Stimulated activated CD8-positive, alpha-beta memory T cell treated with anti-CD3 and anti-CD28 coated beads, Interleukin-7, amount 100 ng/mL, for 1 hour (primary cell): ENCODE measurements at regions not wholly inside any gene's neighbourhood (a gene's known extent, or its start where the extent isn't known, plus 50 kb on each side); places are given as distances from the start of the nearest gene placed in this dataset.

Source experiments
- DNase-seq, 2 donors: peaks; one replicate each; pipeline ENCODE4 v3.0.0-alpha.2; 2020; ENCODE audit warnings: low read depth in 2 of 2

DNA sequence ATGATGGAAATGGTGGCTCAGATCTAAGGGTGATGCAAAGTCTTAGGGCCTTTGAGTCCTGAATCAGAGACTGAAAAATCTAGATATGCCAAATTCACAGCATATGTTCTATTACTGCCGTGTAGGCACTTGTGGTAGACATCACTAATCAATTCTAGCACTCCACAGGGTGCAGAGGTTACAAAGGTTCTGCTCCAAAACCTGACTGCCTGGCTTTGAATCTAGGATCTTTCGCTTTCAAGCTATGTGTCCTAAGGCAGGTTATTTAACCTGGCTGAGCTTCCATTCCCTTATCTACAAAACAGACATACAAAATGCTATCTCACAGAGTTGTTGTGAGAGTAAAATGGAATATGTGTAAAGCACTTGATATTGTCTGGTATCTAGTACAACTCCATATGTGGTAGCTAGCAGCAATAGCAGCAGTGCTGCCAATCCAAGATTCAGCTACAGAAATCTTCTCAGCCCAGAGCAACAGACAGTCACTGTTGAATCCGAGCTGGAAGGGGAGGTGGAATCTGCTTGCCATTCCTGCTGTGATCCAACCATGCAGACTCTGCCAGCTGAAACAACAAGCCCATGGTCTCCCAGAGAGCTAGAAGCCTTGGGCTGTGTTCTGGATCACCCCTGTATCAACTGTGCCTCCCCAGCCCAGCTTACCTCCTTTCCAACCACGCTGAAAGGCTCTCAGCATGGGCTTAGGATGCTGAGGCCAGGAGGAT is 206.9 kb downstream of the TFAP2C start:
- no peak for DNase-seq

DNA sequence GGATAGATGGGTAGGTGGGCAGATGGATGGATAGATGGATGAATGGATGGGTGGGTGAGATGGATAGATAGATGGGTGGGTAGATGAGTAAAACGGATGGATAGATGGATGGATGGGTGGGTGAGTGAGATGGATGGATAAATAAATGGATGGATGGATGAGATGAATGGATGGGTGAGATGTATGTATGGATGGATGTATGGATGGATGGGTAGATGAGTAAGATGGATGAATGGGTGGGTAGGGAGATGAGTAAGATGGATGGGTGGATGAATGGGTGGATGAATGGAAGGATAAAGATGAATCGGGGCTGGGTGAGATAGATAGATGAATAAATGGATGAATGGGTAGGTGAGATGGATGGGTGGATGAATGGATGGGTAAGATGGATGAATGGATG is 210.1 kb downstream of the TFAP2C start:
- no peak for DNase-seq

DNA sequence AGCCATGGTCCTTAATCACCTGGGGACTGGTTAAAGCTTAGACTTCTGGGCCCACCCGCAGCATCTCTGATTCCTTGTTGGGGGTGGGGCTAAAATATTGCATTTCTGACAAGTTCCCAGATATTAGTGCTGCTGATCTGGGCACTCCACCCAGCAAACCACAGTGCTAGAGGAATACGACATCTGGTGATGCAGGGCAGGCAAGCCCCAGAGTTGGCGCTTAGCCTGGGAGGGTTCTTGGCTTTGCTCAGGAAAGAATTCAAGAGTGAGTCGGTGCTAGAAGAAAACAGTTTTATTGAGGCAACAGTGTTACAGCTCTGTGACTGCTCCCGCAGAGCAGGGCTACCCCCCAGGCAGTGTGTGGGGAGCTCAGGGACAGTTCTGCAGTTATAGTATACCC is 210.7 kb downstream of the TFAP2C start:
- DNase-seq: no peak

DNA sequence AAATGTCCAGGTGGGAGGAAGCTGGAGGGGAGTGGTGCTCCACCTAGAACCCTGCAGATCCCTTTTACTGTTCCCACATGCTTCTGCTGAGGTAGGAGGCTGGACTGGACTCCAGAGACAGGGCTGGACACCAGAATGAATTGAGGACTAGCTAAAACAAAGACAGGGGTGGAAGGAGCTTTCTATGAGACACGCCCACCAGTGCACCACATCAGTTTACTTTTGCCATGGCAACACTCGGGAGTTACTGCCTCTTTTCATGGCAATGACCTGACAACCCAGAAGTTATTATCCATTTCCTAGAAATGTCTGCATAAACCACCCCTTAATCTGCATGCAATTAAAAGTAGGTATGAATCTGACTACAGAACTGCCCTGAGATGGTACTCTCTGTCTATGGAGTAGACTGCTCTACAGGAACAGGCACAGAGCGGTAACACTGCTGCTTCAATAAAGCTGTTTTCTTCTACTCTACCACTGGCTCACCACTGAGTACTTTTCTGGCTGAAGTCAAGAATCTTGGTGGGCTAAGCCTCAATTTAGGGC is 211.7 kb downstream of the TFAP2C start:
- DNase-seq: no peak

DNA sequence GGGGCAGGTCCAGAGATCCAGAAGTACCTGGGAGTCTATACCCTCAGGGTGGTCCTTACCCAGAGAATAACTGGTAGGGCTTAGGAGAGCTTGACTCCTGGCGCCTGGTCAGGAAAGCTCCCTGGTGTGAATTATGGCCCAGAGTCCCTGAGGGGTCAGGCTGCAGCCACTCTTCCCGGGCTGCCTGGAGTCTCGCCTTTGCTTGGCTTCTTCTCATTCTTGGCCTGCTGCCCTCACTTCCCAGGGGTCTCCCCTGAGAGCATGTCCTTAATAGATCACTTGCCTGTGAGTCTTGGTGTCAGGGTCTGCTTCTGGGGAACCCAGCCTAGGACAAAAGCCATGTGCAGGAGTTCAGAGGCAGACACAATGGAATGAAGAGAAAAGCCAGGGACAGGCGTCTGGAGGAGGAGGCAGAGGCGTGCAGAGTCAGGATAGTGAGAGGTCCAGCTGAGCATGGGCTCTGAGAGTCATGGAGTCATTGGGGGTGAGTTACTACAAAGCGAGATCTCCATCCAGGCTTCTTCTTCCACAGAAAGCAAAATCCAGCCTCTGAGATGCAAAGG is 212.3 kb downstream of the TFAP2C start:
- DNase-seq: no peak

DNA sequence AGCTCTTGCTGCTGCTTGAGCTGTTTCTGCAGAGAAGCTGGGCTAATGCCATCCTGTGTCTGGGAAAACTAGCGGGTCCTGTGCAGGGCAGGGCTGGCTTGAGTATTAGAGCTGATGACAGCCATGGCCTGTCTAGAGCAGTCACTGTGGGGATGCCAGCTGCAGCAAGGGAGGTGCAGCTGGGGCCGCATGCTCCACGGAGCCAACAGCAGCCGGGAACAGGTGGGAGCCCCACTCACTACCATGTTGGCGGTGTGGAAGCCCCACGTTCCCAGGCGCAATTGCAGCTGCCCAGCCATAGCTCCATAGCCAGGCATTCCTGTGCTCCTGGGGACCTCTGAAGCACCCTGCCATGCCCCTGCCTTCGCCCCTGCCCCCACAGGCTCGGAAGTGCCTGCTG is 212.9 kb downstream of the TFAP2C start:
- DNase-seq: no peak

DNA sequence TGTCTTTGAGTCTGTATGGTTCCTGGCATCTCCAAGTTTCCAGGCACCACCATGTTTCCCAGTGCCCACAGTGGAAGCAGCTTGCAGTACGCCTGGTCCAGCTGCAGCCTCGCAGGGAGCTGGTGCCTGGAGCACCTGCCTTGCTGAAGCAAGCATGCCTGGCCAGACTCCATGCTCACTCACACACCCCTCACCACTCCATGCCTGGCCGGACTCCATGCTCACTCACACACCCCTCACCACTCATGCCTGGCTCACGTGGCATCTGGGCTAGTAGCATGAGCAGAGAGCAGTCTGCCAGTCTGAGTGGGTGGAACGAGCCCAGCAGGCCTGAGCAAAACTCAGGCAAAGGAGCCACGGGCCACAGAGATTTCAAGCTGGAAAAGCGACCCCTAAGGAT is 214.3 kb downstream of the TFAP2C start:
- DNase-seq: no peak

DNA sequence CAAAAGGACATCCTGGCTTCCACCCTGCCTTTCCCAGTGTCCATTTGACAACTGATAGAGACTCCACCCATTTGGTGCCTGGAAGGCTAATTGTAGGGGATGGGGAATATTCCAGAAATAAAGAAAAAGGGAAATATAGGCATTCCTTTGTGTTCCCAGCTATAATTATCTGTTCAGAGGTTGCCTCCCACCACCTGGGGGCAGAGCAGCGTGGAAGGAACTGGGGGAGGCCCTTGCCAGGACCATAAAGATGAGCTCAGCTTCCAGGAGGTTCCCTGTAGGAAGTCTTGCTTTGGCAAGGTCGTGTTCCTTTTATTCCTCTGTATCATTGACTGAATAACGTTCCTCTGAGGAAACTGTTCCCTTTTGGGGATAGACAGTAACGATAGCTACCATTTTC is 214.7 kb downstream of the TFAP2C start:
- no peak for DNase-seq

DNA sequence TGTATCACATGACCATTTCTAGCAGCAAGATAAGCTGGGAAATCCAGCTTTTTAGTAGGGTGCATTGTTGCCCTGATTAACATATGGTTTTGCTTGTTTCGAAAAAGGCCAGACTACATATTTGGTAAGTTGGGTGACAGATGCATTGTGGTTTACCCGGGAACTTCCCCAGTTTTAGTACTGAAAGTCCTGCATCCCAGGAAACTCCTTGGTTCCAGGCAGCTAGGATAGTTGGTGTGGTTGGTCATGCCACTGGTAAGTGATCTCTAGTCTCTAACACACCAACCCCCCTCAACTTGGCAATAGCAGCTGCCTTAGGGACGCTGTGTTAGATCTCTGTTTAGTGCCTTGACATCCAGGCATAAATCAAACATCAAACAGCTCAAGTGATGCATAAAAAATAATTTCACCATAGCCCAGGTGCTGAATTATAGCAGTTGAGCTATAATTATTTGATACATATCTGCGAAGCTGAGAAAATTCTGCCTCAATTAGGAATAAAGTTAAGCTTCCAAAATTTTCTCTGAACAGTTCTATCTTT is 216.5 kb downstream of the TFAP2C start:
- DNase-seq: no peak

DNA sequence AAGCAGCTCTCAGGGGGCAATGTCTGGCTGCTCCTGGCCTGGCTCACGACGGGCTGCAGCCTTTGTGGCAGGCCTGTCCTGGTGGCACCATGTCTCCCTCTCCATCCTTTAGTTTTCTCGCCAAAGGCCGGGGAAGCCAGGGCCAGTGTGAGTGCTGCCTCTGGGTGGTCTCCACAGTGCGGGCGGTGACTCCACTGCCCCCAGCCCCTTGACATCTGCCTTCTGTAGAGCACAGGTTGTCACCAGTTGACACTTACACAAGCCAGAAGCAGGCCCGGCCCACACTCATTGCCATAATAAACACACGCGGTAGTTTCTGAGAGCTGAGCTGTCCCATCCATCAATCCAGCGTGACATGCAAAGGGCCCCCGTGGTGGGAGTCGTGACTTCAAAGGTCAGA is 219.5 kb downstream of the TFAP2C start:
- DNase-seq: no peak

DNA sequence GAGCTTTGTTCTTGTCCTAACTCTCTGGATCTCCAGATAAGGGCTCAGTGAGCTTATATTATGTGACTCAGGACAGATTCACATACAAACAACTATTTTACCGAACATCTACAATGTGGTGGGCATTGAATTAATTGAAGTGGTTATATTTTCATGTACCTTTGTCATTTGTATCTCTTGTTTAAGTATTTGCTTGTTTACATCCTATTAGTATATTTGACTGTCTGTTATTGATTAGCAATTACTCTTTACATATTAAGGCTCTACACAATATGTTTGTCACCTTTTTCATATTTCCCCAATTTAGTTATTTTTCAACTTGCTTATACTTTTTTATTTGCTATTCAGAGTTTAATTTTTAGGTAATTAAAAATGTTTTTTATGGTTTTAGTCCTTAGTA is 222.4 kb downstream of the TFAP2C start:
- DNase-seq: no peak

DNA sequence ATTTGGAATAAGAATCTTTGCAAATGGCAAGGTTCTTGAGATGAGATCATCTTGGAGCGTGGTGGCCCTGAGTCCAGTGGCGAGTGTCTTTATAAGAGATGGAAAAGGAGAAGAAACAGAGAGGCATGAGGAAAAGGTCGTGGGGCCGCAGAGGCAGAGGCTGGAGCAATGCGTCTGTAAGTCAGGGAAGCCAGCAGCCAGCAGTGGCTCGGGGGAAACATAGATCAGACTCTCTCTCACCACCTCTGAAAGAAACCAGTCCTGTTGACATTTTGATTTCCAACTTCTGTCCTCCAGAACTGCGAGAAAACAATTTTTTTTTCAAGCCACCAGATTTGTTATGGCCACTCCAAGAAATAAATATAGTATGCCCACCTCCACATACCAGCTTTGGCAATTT is 226.6 kb downstream of the TFAP2C start:
- DNase-seq: no peak

DNA sequence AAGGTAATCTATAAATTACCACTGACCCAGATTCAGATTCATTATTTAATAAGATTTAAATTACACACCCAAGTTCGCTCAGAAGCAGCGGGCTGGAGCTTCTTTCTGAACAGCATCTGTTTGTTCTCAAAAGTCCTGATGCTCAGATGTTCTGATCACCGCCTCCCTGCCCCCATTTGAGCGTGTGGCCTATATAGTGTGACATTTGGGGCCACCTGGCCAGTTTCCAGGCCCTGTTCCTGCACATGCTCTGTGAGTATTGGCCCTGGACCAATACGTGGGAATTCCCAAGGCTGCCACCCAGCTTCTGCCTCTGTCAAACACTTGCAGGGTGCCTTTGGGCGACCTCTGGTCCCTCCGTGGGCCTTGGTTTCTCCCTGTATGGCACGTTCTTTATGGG is 228.8 kb downstream of the TFAP2C start:
- no peak for DNase-seq

DNA sequence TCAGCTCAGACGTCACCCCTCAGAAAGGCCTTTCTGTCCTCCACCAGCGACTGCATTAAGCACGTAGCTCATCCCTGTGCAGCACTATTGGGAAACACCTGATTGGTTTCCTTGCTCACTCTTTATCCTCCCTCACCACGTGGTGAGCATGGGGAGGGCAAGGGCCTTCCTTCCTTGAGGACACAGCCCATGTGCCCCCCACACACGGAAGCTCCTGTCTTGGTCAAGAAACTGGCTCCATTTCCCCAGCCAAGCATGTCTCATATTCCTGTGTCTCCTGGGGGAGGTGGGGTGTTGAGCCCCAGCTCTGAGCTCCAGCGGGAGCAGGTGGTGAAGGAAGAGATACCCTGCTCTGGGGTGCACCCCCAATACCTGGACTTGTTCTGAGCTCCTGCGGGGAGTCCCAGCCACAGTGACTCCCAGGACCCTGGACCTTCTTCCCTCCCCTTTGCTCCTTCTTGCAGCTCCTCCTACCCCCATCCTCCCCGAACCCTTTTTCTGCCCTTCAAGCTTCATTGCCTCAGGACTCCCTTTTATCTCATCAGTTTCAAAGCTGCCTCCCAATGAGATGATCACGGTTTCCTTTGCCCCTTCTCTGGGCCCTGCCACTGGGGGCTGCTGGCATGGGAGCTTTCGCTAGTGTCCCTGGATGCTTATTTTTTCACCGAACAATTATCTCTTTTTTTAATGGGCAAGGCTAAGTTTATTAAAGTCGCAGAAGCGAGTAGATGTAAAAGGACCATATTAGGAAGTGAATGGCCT is 230.1 kb downstream of the TFAP2C start:
- DNase-seq: no peak

DNA sequence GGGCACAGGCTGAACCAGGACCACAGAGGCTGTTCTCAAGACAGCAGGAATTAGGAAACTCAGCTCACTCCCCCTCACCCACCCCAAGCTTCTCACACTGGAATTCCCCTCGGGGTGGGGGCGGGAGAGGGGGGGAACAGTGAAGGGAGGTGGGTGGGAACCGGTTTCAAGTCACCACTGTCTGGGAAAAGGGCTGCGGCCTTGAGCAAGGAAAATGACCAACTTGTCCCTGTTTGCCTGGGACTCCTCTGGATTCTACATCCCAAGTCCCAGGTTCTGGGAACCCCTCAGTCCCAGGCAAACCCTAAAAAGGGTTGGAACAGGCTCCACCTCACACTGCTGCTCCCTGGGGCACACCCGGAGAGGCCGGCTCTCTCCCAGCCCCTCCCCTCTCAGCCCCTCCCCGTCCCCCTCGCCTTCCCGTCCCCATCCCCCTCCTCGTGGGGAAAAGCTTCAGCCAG is 230.7 kb downstream of the TFAP2C start:
- DNase-seq: no peak

DNA sequence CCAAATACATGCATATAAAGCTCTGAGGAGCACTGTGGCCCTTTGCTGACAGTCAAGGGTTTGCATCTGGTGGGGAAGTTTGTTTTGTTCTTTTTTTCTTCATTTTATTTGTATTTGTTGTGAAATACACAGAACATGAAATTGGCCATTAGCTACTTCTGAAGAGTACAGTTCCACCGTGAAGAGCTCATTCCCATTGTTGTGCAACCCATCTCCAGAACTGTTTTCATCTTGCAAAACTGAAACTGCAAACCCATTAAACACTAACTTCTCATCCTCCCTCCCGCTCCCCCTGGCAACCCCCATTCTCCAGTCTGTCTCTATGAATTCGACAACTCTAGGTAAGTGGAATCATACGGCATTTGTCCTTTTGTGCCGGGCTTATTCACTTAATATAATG is 231.3 kb downstream of the TFAP2C start:
- DNase-seq: no peak

DNA sequence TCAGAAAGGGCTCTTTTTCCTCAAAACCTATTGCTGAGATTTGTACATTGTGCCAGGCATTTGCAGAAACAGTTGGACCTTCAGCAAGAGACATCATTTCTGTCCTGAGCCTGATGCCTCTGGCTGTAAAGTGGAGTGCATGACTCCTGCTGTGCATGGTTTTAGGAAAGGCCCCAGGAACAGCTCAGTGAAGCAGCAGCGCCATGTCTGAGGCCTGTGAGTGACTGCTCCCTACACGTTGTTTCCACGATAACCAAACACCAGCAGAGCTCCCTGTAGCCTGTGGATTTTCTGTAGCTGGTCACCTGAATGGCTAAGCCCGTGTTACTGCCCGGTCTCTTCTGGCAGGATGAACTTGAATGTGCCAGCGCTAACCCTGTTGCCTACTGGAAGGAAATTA is 232.5 kb downstream of the TFAP2C start:
- no peak for DNase-seq

DNA sequence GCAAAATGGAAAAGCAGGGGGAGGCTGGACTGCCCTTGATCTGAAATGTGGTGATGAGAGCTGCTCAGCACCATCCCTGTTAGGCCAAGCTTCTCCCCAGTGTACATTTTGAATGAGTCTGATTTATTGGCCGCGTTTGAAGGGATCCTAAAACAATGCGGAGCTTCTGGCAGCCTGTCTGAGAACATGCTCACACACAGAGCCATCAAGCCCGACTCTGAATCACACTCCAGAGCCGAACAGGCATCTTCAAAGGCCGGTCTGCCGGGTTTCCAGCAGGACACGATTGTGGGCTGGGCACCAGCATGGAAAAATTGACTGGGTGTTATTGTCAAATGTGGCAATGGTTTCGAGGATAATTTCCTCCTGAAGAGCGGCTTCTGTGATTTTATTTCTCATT is 235.9 kb downstream of the TFAP2C start:
- no peak for DNase-seq

DNA sequence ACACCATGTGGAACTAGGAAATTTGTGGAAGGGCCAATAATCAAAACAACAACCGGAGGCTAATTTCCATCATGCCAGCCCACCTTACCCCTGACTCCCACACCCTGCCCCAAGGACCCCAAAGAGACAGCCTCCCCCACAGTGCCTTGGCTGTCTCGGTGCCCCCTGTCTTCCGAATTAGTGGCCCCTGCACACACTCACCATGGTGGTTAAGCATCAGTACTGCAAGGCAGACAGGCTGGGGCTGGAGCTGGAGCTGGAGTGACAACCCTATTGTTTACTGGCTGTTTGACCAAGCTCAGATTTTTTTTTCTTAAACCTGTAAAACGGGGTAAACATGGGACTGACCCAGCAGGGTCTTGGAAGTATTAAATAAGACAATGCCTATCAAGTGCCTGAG is 238.0 kb downstream of the TFAP2C start:
- DNase-seq: no peak

DNA sequence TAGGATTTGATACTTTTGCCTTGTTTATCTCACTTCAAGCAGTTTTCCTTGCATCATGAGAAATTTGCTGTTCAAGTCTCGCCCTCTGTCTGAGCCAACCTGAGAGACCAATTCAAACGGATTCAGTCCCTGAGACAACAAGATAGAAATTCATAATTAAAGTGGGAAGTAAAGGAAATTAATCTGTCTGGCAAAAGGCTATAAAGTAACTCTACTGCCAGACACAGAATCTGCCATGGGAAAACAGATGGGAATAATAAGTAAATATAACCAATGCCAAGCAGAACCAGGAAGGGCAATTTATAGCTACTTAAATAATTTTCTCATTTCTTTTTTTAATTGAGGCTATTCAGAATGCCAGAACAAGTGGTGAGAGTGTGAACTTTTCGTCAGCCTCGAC is 239.6 kb downstream of the TFAP2C start:
- DNase-seq: no peak

DNA sequence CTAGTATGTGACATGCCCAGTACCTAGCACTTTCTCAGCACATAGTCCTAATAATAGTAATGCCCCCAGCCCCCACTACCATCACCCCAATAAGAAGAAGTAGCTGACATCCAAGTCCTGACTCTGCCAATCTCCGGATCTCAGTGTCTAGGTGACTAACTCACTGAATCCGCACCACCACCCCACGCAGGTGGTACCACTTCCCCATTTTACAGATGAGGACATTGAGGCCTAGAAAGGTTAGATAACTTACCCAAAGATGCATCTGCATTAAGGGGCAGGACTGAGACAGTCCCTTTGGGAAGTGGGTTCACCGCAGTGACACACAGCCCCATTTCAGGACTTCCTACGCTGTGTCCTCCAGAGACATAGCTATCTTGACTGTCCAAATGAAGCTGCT is 241.2 kb downstream of the TFAP2C start:
- DNase-seq: no peak

DNA sequence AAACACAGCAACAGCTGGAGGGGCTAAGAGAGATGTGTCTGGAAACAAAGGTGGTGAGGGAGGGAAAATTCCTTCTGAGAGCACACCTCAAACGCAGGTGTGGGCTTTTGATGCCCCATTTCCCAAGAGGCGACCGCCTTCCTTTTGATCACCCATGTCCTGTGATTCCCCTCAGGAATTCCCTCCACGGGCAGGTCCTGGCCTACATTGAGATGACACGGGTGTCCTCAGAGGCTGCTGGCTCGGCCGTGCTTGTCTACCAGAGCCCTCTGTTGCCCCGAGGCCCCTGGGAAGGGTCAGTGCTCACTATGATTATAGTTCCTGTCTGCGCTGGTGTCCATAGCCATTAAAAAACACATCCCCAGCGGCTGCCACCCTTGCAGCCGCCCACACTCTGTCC is 242.6 kb downstream of the TFAP2C start:
- DNase-seq: no peak
